Stimulated activated CD4-positive, alpha-beta T cell treated with anti-CD3 and anti-CD28 coated beads, TNF-alpha, amount 100 ng/mL, for 4 hours (primary cell): ENCODE measurements at regions not wholly inside any gene's neighbourhood (a gene's known extent, or its start where the extent isn't known, plus 50 kb on each side); places are given as distances from the start of the nearest gene placed in this dataset.
"Not testable (repeated sequence)": the region's sequence is repeated elsewhere in the genome, so short reads cannot be mapped to it uniquely, and the experiment has no call there.

Source experiments
- DNase-seq, 3 experiments: peaks; one replicate each; pipeline ENCODE4 v3.0.0-alpha.2; 2020; ENCODE audit warnings: low read depth in 3 of 3

DNA sequence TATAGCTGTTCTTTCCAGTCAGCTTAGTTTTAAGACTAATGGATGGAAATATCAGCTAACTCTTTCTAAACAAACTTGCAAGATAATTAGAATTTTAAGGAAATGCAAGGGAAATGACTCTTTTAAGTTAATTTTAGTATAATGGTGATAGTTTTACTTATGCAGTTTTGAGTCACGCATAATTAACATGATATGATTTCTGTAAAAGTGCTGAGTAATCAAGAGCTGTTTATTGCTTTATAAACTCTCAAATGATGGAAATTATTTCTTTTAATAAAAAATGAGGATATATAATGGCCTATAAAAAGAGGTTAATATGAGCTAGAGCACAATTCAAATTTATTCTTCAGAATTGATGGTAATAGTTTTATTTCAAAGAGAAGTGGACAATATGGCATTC is 385.9 kb downstream of the GLUD2 start:
- DNase-seq: no peak

DNA sequence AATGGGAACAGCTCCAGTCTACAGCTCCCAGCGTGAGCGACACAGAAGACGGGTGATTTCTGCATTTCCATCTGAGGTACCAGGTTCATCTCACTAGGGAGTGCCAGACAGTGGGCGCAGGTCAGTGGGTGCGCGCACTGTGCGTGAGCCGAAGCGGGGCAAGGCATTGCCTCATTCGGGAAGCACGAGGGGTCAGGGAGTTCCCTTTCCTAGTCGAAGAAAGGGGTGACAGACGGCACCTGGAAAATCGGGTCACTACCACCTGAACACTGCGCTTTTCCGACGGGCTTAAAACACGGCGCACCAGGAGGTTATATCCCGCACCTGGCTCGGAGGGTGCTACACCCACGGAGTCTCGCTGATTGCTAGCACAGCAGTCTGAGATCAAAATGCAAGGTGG is 390.3 kb downstream of the GLUD2 start:
- DNase-seq: not testable (repeated sequence)

DNA sequence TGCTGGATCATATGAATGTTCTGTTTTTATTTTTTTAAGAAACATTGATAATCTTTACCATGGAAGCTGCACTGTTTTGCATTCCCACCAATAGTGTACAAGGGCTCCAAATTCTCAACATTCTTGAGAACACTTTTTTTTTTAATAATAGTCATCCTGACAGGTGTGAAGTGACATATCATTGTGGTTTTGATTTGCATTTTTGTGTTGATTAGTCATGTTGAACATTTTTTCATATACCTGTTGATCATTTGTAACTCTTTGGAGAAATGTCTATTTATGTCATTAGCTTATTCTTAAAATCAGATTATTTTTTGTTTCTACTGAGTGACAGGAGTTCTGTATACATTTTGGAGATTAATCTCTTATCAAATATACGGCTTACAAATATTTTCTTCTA is 408.5 kb downstream of the GLUD2 start:
- DNase-seq: no peak

DNA sequence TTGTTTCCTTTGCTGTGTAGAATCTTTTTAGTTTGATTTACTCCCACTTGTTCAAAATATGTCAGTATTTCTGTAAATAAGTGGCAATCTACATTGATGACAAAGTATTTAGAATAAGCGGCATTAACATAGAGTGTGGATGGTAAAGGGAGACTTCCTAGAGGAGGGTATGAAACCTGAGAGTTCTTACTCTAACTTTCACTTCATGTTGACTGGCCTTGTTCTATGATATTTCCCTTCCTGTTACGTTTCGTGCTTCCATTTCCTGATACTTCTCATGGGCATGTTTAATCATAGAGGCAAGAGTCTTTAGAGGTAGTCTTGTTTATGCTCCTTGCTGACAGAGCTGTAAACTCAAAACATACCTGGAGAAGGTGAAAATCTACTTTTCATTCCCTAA is 408.9 kb downstream of the GLUD2 start:
- DNase-seq: no peak

DNA sequence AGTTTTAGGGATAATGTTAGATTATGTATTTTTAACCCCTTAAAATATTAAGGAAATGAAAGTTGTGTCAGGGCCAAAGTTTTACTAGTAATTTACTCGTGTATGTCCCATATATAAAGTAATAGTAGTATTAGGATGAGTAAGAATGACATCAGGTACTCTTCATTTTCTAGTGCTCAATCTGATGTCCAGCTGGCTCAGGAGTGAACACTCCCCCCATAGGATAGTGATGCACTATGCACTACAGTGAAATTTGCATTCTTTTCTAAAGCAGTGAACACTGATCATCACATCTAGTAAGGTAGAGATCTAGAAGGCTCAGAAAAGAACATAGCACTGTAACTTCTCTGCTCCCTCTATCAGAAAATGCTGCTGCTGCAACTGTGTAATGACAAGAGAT is 409.7 kb downstream of the GLUD2 start:
- no peak for DNase-seq

DNA sequence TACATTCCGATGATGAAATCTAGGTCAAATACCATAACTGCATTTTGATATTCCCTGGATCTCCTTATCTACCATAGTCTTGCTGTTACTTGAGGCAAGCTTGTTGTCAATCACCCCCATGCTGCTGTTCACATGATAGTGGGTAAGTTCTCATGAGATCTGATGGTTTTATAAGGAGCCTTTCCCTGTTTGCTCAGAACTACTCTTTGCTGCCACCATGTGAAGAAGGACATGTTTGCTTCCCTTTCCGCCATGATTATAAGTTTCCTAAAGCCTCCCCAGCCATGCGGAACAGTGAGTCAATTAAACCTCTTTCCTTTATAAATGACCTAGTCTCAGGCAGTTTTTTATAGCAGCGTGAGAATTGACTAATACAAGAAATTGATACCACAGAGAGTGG is 432.0 kb downstream of the GLUD2 start:
- DNase-seq: no peak

DNA sequence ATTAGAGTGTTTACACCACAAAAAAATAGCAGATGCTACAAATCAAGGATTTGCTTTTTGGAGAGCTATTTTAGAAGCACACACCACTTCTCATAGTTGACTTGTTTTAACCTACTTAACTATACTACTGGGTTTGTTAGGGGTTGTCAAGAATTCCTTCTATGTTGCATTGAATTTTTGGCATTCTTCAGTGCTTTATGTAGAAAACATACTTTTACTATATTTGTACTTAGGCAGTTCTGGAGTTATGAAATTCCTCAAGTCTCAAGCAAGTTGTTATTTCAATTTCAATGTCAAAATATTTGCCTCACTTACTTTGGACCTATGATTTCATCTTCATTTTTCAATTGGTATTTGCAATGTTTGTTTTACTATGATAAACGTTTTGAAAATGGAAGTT is 449.6 kb downstream of the GLUD2 start:
- DNase-seq: no peak

DNA sequence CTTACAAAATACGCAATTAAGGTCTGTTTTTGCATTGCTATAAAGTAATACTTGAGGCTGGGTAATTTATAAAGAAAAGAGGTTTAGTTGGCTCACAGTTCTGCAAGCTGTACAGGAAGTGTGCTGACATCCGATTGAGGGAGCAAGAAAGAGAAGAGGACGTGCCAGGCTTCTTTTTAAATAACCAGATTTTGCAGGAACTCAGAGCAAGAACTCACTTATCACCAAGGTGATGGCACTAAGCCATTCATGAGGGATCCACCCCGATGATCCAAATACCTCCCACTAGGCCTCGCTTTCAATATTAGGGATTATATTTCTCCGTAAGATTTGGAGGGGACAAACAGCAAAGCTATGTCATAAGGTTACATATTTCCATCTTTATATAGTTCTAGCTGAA is 456.7 kb downstream of the GLUD2 start:
- no peak for DNase-seq

DNA sequence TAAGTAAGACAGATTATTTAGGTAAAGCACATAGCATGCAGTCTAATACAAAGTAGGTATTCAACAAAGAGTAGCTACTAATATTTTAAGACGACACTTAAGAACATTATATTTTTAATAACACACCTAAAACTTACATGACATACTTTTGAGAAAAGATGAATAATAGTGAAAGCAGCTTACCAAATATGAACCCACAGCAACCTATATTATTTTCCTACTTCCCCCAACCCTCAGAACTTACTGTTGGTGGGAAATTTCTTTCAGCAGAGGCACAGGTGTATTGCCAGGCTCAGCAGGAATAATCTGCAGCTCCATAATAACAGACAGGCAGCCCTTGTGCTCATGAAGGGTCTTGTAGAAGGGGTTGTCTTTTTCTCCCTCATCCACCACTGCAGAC is 498.9 kb downstream of the GLUD2 start:
- DNase-seq: no peak

DNA sequence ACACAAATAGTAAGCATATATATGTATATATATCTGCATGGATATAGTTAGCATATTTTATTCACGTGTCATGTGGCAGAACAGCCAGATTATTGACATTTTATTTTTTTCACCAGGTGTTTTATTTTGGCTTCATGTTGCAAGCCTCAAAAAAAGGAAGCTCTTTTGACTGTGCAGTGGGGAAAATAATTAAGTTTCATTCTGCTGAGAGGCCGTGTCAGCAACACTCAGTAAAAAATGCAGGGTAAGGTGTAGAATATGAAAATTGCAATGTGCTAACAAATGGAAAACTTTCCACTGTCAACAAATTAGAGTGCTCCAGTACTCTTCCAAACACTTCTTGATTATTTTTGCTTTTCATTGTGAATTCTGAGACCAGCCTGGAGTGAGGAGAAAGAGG is 511.5 kb downstream of the GLUD2 start:
- no peak for DNase-seq

DNA sequence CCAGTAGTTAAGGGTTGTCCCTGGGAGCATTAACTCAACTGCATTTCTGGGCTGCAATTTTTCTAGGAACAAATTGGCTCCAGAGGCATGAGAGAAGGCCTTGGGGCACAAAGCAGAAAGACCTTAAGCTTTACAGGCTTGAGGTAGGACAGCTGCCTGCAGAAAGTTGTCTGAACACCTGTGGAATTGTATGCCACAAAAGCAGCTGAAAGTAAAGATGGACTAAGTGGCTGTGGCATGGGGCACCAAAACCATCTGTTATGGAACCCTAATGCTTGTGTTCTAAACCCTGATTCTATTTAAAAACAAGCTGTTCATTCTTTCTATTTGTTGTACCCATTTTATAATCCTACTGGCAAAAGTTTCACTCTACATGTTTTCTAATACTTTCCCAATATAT is 515.2 kb downstream of the GLUD2 start:
- DNase-seq: no peak

DNA sequence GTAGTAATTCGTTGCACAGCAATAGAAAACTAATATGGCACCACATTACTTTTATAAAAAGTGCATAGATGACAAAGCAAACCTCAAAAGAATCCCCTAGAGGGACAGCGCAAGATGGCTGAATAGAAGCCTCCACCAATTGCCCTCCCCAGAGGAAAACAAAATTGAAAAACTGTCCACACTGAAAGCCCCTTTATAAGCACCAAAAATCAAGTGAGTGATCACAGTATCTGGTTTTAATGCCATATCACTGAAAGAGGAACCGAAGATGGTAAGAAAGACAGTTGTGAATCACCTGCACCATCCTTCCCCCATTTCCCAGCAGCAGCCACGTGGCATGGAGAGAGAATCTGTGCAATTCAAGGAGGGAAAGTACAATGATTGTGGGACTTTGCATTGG is 522.2 kb downstream of the GLUD2 start:
- no peak for DNase-seq

DNA sequence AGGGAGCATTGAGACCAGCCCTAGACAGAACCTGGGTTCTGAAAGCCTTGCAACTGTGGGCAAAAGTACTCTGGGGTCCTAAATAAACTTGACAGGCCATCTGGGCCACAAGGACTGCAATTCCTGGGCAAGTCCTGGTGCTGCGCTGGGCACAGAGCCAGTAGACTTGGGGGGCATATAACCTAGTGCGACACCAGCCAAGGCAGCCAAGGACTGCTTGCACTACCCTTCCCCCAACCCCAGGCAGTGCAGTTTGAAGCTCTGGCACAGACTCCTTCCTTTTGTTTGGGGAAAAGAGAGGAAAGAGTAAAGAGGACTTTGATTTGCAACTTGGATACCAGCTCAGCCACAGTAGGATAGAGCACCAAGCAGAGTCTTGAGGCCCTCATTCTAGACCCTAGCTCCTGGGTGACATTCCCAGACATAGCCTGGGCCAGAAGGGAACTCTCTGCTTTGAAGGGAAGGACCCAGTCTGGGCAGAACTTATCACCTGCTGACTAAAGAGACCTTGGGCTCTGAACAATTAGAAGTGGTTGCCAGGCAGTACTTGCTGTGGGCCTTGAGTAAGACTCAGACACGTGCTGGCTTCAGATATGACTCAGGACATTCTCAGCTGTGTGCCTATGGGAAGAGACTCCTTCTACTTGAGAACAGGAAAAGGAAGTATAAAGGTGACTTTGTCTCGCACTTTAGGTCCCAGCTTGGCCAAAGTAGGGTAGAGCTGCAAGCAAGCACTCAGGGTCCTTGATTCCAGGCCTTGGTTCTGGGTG is 522.8 kb downstream of the GLUD2 start:
- no peak for DNase-seq

DNA sequence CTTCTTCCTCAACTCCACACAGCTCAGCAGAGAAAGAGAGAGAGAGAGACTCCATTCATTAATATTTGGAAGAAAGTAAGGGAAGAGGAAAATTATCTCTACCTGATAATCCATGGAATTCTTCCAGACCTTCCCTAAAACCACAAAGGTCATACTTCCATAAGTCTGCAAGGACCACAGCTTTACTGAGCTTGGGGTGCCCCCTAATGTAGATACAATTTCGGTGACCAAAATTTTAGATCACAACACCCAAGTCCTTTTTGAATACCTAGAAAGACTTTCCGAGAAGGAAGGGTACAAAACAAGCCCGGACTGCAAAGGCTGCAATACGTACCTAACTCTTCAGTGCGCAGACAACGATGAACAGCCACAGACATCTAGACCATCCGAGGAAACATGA is 523.9 kb downstream of the GLUD2 start:
- no peak for DNase-seq

DNA sequence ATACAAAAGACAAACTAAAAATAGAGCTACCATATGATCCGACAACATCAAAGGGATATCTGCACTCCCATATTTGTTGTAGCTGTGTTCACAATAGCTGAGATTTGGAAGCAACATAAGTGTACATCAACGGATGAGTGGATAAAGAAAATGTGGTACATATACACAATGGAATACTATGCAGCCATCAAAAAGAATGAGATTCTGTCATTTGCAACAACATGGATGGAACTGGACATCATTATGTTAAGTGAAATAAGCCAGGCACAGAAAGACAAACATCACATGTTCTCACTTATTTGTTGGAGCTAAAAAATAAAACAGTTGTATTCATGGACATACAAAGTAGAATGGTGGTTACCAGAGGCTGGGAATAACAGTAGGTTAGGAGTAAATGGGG is 527.0 kb downstream of the GLUD2 start:
- not testable (repeated sequence) for DNase-seq

DNA sequence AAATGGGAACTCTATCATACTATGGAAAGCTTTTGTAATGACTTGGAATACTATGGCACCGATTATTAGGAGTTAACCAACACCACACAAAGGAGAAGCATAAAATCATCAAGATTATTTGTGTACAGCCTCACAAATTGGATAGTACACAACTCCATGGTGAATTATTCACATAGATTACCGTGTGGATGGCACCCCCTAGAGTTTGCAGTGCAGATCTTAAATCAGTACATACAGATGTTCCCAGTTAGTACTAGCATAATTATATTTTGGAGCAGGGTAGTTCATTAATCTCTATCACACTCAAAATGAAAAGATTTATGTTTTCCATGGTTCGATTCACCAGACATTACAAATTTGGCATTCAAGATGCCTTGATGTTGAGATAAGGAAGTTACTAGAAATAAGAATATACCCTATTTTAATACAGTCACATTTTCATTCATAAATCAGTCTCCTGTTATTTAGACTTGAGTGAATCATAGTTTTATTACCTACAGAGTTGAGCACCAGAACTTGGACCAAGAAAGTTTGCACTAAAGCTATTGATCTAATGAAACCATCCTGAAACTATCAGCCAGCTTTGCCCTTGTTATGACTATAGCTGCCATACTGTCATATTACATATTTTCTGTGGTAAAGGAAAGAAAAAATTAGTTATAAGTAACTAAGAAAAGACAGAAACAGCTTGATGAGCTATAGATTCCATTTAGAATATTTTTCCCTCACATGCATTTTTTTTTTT is 531.8 kb downstream of the GLUD2 start:
- no peak for DNase-seq

DNA sequence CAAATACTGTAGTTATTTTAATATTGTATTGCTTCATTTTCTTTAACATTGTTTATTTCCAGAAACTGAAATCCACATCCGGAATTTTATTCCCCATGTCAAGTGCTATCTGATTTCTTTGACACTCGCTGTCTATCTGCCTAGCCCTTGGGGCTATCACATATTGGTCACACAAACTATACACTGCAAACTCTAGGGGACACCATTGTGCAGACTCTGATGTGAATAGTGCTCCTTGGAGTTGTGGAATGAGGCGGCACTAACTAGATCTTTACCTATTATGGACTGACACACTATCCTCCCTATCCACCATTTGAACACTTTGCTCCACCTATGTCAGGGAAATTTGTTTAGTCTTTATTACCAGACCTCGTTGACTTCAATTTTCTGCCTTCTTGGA is 534.5 kb downstream of the GLUD2 start:
- no peak for DNase-seq

DNA sequence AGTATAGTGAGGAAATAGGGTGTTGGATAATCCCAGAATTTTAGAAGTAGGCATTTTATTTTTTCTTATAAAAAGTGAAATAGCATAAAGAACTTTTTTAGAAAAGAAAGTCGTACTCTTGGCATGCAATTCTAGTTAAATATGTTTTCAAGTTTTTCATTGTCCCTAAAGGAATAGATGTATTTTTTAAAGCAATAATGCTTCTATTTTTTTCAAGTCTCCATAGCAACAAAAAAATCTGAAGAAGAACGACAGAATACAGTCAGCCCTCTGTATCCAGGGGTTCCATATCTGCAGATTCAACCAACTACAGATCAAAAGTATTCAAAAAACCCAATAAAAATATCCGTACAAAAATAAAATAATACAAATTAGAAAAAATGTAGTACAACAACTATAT is 538.2 kb downstream of the GLUD2 start:
- no peak for DNase-seq

DNA sequence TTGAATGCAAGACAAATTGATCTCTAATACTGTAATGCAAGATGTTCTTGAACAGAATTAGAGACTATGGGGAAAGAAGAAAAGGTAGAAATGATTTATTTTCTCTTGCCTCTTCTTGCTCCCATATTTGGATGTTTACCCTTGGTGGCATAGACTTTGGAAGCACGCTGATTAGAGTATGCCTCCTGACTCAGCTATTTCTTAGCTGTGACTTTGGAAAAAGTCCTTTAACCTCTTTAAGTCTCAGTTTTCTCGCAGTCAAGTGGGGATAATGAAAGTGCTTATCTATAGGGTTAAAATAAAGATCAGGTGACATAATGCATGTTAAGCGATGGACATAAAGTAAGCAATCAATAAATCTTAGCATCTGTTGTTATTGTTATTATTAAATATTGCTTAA is 545.5 kb downstream of the GLUD2 start:
- DNase-seq: no peak

DNA sequence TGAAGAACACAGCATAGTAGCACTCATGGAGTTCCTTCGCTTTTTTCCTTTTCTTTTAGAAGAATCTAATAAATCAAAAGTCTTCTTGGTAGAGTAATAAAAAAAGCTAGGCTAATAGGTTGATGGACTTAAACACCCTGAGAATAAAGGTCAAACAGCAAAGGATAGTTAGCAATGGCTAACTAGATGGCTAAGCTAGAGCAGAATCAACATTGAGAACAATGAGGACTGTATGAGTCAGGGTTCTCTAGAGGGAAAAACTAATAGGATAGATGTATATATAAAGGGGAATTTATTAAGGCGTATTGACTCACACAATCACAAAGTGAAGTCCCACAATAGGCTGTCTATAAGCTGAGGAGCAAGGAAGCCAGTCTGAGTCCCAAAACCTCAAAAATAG is 550.9 kb downstream of the GLUD2 start:
- DNase-seq: no peak

DNA sequence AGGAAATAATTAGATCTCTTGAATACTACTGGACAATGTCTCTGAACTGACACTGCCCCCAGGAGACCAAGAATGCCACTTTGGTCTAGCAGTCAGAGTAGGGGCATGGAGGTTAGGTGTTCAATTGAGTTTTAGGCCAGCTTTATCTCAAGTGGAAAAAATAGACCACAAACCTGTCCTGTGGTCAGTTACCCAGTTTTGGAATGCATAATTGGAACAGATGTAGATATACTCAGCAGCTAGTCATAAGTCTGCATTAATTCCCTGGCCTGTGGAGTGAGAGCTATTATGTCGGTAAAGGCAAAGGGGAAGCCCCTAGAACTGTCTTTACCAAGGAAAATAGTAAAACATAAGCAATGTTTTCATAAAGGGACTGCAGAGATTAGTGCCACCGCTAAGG is 587.7 kb downstream of the GLUD2 start:
- DNase-seq: no peak

DNA sequence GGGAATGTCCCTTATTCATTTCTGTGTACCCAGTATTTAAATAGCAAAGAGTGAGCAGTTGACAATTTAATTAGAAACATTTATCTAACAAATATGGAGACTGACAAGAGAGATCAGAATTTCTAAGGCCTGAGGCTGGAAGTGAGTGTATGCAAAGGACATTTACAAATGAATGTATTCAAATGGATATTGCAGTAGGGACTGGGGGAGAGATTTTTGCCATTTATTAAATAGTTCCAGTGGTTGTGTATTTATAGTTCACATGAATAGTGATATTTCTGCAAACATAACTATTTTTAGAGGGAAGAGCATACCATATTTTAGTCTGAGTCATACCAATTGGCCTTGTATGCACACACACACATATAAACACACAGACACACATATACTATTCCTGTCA is 592.4 kb downstream of the GLUD2 start:
- DNase-seq: no peak

DNA sequence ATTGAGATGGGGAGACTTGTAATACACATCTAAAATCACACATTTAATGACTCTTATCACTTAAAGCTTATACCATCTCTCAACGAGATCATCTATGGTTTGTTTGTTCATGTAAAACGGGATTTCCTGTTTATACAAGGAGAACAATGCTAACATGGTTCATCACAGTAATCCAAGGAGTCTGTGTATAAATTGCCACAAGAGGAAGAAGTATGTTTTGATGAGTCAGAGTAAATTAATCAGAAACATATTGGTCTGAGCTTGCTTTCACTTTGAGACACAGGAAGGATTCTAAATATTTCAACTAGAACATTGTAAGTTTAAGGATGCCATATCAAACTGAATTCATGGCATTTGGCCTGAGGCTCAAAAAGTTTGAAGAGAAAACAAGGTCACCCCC is 594.1 kb downstream of the GLUD2 start:
- DNase-seq: no peak

DNA sequence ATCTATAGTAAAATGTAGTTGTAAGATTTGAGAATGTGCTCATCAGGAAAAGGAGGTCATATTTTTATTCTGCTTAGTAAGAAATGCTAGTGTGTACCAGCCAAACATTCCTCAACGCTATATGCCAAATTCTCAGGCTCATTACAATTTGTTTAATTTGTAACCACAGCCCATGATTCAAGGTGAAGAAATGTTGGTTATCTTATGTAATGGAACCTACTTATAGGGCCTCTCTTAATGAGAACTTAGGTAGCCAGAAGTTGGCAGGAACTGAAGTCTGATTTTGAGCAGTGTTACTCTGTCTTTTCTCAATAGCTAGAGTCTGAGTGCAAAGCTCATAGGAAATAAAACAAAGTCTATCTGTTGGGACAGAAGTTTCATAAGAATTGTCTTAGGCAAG is 595.0 kb downstream of the GLUD2 start:
- DNase-seq: no peak
